ENCODE measurements at regions not wholly inside any gene's neighbourhood (a gene's known extent, or its start where the extent isn't known, plus 50 kb on each side); places are given as distances from the start of the nearest gene placed in this dataset.
A peak's percentile ranks its signal among the peaks of the same experiment; 100 is the strongest.

GRCh38 chr2:188851826-188852225 is 122.3 kb upstream of the COL3A1 start:
- DNase-seq (ENCODE audit: low spot score), result no peak

DNA sequence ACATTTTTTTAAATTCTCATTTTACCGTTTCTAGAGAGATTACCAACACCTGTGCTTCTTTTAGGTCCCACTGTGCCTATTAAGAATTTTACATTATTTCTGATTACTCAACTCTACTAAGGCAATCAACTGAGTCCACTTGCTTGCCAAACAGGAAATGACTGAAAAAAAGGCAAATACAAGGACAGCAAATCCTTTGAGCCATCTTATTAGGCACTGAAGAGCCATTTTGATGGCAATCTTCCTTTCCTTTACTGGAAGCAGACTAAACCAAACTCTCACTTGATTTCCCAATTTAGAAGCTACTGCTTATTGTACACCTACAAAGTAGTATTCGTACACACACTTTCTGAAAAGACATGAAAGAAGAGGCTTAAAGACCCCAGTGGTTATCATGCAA is 121.4 kb upstream of the COL3A1 start:
- DNase-seq (ENCODE audit: low spot score), result no peak

DNA sequence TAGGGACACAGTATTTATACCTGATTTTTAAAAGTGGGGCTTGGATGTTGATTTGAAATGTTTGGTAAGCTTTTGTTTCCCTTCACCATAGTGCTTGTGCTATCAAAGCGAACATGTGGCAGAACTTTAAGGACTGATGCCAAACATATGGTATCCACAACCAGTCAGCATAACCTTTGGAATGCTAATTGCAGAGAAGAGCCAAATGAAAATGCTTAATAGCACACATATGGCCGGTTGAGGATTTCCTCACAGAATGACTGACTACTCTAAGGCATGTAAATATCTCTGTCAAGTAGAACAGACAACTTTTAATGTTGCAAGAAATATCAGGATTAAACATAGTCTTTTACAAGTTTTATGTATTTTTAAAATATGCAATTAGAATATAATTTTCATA is 120.9 kb upstream of the COL3A1 start:
- DNase-seq (ENCODE audit: low spot score), result no peak

- DNase-seq (ENCODE audit: low spot score), result no peak
Measured at GRCh38 chr2:188865681-188866080, 108.5 kb upstream of the COL3A1 start.

- DNase-seq (ENCODE audit: low spot score), result peak; percentile 14
Measured at GRCh38 chr2:188869550-188869949, 104.6 kb upstream of the COL3A1 start.

GRCh38 chr2:188870289-188870688 is 103.9 kb upstream of the COL3A1 start:
- no peak for DNase-seq (ENCODE audit: low spot score)

DNA sequence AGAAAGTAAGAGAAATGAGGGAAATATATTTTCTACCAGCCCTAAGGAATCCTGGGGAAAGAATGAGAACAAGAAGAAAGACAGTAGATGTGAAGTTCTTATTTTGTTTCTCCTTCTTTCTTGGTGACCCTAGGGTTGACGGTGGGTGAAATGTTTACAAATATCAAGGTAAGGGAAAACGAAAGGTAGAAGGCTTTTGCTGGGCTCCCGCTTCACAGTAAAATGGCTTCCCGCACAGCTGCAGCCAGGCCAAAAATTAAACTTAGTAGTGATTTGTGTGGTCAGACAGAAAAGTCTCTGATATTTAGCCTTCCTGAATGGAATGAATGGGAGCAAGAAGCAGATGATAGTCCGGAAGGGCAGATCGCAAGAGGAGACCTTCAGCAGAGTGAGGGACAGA is 99.1 kb upstream of the COL3A1 start:
- DNase-seq (ENCODE audit: low spot score), result no peak

DNA sequence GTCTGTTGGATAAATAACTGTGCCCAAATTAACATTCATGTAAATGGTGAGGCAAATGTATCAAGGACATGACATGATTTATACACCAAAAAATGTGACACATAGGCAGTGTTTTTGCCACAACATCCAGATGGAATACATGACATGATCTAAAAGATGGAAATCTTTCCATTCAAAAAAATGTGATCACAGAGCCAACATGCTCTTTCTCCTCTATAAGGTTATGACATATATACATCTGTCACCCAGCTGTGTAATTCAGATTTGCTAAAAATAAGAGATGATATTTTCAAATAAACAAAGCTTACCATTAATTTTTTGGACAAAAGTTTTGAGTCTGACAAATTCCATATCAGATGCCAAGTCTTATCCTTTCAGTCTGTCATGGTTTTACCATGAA is 95.5 kb upstream of the COL3A1 start:
- no peak for DNase-seq (ENCODE audit: low spot score)

- DNase-seq (ENCODE audit: low spot score), result no peak
Measured at GRCh38 chr2:188880740-188881139, 93.4 kb upstream of the COL3A1 start.

- DNase-seq (ENCODE audit: low spot score), result no peak
Measured at GRCh38 chr2:188881434-188881833, 92.7 kb upstream of the COL3A1 start.

GRCh38 chr2:188884046-188884445 is 90.1 kb upstream of the COL3A1 start:
- DNase-seq (ENCODE audit: low spot score), result no peak

DNA sequence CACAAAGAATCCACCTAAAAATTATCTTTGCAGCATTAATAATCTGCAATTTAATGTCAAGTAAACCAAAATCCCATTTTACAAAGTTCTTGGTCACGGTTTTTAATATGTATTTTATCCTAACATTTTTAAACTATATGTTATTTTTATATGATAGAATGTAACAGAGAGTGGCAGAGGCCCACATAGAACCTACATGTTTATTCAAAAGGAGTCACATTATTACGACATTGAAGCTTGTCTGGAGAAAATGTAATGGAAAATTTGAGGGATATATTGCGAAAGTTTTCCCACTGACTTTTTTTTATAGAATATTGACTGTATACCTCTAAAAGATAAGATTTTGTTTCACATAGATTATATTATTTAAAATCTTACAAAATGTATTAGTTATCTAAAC is 89.7 kb upstream of the COL3A1 start:
- no peak for DNase-seq (ENCODE audit: low spot score)

- no peak for DNase-seq (ENCODE audit: low spot score)
Measured at GRCh38 chr2:188889187-188889586, 85.0 kb upstream of the COL3A1 start.

DNA sequence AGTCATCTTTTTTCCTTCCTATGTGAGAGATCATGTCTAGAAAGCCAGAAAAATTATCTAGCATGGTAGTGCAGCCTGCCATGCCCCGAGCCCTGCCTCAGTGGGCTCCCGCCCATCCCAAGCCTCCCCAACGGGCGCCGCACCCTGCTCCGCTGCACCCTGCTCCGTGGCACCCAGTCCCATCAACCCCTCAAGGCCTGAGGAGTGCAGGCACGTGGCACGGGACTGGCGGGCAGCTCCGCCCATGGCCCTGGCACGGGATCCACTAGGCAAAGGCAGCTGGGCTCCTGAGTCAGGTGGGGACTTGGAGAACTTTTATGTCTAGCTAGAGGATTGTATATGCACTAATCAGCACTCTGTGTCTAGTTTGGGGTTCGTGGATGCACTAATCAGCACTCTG is 83.4 kb upstream of the COL3A1 start:
- no peak for DNase-seq (ENCODE audit: low spot score)

- DNase-seq (ENCODE audit: low spot score), result no peak
Measured at GRCh38 chr2:188892636-188893035, 81.5 kb upstream of the COL3A1 start.

- no peak for DNase-seq (ENCODE audit: low spot score)
Measured at GRCh38 chr2:188893972-188894371, 80.2 kb upstream of the COL3A1 start.

DNA sequence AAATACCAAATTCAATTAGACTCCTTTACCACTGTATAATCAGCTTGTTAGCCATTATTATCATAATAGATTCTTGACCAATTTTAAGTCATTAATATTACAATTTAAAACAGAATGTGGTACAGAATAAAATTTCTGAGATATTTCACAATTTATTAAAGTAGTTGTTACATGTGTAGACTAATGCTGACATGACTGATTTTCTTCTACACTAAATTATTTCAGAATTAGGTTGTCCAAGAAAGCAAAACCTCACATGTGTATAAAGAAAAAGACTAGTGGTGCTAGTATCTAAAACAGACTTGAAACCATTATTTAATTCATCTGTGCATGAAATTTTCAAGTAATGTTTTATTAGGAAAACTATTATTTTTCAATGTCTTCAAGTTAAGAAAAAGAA is 79.2 kb upstream of the COL3A1 start:
- DNase-seq (ENCODE audit: low spot score), result no peak

- DNase-seq (ENCODE audit: low spot score), result no peak
Measured at GRCh38 chr2:188897096-188897495, 77.1 kb upstream of the COL3A1 start.

DNA sequence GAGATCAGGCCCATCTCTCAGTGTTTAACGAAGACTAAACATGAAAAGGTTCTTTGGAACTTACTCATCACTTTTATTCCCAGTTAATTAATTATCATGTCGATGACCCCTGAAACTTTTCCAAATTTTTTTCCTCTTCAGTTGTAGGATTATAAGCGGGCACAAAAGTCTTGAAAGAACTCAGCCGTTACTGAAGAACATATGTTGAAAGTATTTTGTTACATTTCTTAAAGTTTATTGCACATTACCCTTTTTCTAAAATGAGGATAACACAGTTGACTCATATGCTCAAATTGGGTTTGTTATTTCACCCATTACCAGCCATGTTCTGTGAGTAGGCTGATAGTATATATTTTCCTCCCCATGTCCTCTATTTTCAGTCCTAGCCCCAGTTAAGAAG is 75.9 kb upstream of the COL3A1 start:
- DNase-seq (ENCODE audit: low spot score), result no peak

DNA sequence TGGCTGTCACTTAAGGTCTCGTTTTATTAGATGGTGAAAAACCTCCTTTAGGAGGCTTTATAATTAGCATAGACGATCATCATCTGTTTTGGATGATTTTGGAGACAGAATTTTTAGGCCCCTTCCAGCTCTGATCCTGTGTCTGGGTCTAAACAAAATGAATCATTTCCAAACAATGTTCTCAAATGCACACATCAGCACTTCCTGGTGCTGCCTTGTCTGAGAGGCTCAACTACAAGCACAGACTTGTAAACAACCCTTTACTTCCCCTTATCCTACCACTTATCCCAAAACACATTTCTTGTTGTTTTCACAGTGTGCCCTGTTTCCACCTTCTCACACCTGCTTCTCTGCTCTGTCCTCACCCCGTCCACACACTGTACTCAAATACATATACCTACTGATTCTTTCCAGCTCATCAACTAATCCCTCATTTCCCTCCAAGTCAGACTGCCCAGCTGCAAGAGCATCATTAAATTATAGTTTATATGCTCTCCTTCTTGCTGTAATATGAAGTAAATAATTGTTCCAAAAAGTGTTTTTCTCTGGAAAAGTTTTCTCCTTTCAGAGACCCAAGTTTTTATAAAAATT is 71.2 kb upstream of the COL3A1 start:
- DNase-seq (ENCODE audit: low spot score), result no peak

GRCh38 chr2:188903740-188904139 is 70.4 kb upstream of the COL3A1 start:
- DNase-seq (ENCODE audit: low spot score), result no peak

DNA sequence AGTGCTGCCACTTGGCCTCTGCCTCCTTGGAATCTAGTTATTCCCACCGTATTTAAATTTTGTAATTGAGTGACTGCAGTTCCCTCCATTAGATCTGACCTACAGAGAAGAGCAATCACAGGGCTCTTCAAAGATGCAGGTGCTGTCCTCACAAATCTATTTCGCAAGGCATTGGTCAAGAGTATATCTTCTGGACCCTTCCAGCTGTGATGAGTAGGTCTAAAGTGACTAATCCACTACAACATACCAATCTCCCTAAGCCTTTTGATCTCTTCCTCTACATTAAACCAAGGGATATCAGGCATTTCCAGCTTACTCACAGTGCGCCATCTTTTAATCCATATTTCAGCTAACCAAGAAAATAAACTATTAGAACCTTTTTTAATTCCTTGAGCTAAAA is 65.1 kb upstream of the COL3A1 start:
- DNase-seq (ENCODE audit: low spot score), result no peak

DNA sequence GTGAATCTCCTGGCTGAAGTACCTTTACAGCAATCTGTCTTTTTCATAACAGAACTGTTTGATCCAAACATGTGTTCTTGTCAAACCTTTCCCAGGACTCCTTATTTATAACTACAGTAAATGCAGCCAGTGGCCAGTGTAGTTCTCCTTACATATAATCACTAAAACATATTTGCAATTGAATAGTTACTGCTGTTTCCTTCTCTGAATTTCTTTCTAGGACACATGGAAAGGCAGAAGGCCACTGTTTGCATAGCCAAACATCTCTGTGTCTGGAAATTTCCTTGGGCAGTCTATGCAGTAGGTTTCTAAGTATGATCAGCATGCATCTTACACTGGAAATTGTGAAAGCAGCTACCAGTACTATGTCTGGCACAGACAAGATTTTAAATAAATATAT is 57.4 kb upstream of the COL3A1 start:
- no peak for DNase-seq (ENCODE audit: low spot score)

- DNase-seq (ENCODE audit: low spot score), result no peak
Measured at GRCh38 chr2:188917632-188918031, 56.5 kb upstream of the COL3A1 start.

- no peak for DNase-seq (ENCODE audit: low spot score)
Measured at GRCh38 chr2:188919824-188920223, 54.3 kb upstream of the COL3A1 start.

All from iPS-NIHi11 (cell line).